Ishikawa (cell line): ENCODE measurements at regions not wholly inside any gene's neighbourhood (a gene's known extent, or its start where the extent isn't known, plus 50 kb on each side); places are given as distances from the start of the nearest gene placed in this dataset.

ENCODE experiments used
- CEBPB ChIP-seq: IDR thresholded peaks from 2 replicates; pipeline ENCODE4 v1.6.1; 2012
- EP300 ChIP-seq: IDR thresholded peaks from 2 replicates; pipeline ENCODE4 v1.6.1; 2012; ENCODE audit warnings: borderline replicate concordance
- NFIC ChIP-seq: IDR thresholded peaks from 2 replicates; pipeline ENCODE4 v1.6.1; 2012
- RAD21 ChIP-seq: IDR thresholded peaks from 2 replicates; pipeline ENCODE4 v1.6.1; 2012; ENCODE audit warnings: low read depth
- TAF1 ChIP-seq: IDR thresholded peaks from 2 replicates; pipeline ENCODE4 v1.6.1; 2012; ENCODE audit warnings: low read depth, mild to moderate bottlenecking
- TCF12 ChIP-seq: IDR thresholded peaks from 2 replicates; pipeline ENCODE4 v1.6.1; 2012; ENCODE audit warnings: low read depth
- YY1 ChIP-seq: IDR thresholded peaks from 2 replicates; pipeline ENCODE4 v1.6.1; 2012; ENCODE audit warnings: low read depth
- ZBTB7A ChIP-seq: IDR thresholded peaks from 2 replicates; pipeline ENCODE4 v1.6.1; 2012; ENCODE audit warnings: low read depth
- TF ChIP-seq, protein P1 (sequence below): IDR thresholded peaks from 2 replicates; pipeline ENCODE4 v1.6.1; 2012; ENCODE audit warnings: low read depth, mild to moderate bottlenecking
- TF ChIP-seq, protein P2 (sequence below): IDR thresholded peaks from 2 replicates; pipeline ENCODE4 v1.6.1; 2012

DNA sequence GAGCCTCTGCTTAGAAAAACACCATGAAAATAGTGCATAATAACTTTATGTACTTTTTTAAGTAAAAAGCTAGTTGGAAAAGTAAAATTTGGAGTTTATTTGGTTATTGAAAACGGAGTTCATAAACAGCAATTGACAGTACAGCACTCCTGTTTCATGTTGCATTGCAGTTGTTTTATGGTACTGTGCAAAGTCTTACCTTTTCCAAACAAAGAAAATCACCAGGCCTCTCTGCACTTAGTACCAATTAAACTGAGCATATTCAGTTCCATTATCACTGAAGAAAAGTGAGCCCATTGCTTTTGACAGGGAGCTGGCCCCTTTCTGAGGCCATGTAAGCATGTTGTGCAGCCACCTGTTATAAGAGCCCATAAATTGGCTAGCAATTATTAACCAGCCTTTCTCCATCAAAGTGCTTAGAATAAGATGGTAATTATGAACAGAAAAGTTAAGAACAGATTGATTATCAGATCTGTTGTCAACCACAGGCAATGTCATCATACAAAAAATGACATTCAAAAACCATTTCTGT, 376.6 kb upstream of the EMCN start:
- TF ChIP-seq TCF12 (no peak), YY1 (no peak), ZBTB7A (no peak), RAD21 (no peak), EP300 (no peak), TAF1 (no peak), CEBPB (no peak), NFIC (no peak)
- TF ChIP-seq, protein P1, sequence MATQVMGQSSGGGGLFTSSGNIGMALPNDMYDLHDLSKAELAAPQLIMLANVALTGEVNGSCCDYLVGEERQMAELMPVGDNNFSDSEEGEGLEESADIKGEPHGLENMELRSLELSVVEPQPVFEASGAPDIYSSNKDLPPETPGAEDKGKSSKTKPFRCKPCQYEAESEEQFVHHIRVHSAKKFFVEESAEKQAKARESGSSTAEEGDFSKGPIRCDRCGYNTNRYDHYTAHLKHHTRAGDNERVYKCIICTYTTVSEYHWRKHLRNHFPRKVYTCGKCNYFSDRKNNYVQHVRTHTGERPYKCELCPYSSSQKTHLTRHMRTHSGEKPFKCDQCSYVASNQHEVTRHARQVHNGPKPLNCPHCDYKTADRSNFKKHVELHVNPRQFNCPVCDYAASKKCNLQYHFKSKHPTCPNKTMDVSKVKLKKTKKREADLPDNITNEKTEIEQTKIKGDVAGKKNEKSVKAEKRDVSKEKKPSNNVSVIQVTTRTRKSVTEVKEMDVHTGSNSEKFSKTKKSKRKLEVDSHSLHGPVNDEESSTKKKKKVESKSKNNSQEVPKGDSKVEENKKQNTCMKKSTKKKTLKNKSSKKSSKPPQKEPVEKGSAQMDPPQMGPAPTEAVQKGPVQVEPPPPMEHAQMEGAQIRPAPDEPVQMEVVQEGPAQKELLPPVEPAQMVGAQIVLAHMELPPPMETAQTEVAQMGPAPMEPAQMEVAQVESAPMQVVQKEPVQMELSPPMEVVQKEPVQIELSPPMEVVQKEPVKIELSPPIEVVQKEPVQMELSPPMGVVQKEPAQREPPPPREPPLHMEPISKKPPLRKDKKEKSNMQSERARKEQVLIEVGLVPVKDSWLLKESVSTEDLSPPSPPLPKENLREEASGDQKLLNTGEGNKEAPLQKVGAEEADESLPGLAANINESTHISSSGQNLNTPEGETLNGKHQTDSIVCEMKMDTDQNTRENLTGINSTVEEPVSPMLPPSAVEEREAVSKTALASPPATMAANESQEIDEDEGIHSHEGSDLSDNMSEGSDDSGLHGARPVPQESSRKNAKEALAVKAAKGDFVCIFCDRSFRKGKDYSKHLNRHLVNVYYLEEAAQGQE = no peak
- TF ChIP-seq, protein P2, sequence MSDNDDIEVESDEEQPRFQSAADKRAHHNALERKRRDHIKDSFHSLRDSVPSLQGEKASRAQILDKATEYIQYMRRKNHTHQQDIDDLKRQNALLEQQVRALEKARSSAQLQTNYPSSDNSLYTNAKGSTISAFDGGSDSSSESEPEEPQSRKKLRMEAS = no peak
